Activated T-cell treated with anti-CD3 and anti-CD28 coated beads for 24 hours (primary cell): ENCODE measurements at regions not wholly inside any gene's neighbourhood (a gene's known extent, or its start where the extent isn't known, plus 50 kb on each side); places are given as distances from the start of the nearest gene placed in this dataset.

ENCODE experiments used
- DNase-seq: peaks from one replicate; pipeline ENCODE4 v3.0.0-alpha.2; 2020; ENCODE audit warnings: low read depth

DNA sequence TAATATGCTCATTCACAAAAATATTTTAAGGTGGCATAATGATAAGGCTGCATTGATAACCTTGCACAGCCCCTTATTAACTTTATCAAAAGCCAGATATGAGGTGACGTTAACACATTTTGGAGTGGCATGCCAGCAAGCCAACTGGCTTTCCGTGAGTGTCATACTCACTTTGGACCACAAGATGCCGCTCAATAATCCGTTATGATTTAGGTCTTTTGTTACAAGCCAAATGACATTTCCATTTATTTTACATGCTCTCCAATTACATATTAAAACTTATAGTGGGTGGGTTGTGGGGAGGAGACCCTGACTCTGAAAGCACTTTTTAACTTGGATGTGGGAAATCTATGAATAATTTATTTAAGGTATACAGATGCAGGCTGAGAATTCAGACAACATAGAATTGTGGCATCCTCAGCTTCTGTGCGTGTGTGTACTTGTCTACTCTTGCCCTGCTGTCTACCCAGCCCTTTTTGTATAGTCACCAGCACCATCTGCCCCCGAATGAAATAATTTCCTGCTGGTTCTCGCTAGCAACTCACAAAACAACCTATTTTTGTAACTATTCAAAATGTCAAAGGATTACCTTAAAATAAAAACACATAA lies 305.1 kb downstream of the PSAT1 start:
- DNase-seq = peak; percentile 1

GRCh38 chr9:78605041-78606000 lies 308.4 kb downstream of the PSAT1 start:
- no peak for DNase-seq

DNA sequence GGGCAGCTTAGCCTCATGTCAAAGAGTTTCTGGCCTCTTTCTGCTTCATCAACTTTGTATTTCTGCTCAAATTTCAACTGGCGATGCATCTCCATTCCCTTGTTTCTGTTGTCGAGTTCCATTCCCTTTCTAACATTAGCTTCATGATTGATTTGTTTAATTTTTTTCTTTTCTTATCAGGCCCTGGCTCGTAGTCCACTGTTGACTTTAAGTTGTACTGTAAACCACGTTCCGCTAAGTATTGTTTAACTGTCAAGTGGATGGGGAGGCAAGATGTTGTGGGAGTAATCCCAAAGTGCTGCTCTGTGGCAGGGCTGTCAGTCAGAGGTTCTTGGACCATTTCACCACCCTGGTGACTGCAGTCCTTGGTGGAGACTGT lies 309.1 kb downstream of the PSAT1 start:
- no peak for DNase-seq

- no peak for DNase-seq
Observed at GRCh38 chr9:78607853-78608252, 310.9 kb downstream of the PSAT1 start.

DNA sequence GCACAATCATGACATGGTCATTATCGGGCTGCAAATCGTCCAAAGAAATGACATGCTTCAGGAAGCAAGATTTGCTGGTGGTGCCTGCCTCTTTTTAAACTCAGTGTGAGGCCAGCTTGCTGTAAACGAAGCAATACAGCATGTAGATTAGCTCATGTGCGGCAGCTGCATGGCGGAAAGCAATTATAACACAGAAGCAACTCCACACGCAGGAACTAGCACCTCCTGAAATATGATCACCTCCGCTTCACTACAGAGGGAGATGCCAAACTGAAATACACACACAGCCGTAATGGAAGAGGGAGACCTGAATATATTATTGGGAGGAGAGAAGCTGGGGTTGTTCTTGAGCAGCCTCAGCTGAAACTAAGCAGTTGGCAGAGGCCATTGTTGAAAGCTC lies 312.5 kb downstream of the PSAT1 start:
- no peak for DNase-seq

DNA sequence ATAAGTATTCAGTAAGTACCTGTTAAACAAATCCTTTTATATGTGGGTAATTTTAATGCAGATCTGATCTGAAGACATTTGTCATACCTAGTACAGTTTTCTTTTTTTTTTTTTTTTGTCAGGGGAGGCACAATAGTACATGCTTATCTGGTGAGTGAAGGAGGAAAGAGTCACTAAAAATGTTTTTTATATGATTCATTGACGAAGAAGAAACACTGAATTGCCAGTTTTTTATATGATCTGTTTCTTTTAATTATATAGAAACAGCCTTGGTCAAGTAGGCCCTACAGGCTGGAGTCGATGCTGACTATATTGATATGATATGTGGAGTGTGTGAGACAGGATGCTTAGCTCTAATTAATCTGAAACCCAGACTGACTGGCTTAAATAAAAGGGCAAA lies 315.2 kb downstream of the PSAT1 start:
- no peak for DNase-seq

DNA sequence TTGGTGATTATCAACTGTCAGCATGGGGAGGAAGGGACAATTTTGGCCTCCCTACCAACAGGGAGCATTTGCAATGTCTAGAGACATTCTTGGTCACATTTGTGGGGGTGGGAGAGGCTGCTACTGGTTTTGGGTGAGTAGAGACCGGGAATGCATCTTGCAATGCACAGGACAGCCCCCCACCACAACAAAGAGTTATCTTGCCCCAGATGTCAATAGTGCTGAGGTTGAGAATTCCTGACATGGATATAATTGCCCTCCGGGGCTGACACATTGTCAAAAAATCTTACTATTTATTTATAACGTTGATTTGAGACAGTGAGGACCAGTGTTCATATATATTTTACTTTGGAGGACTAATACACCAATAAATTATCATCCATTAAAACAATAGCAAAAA lies 316.1 kb downstream of the PSAT1 start:
- no peak for DNase-seq

- no peak for DNase-seq
Observed at GRCh38 chr9:78614892-78615291, 318.0 kb downstream of the PSAT1 start.

GRCh38 chr9:78615372-78615771 lies 318.4 kb downstream of the PSAT1 start:
- DNase-seq = no peak

- no peak for DNase-seq
Observed at GRCh38 chr9:78618735-78619134, 321.8 kb downstream of the PSAT1 start.

- no peak for DNase-seq
Observed at GRCh38 chr9:78620303-78620702, 323.4 kb downstream of the PSAT1 start.

GRCh38 chr9:78620764-78621163 lies 323.8 kb downstream of the PSAT1 start:
- DNase-seq = no peak

DNA sequence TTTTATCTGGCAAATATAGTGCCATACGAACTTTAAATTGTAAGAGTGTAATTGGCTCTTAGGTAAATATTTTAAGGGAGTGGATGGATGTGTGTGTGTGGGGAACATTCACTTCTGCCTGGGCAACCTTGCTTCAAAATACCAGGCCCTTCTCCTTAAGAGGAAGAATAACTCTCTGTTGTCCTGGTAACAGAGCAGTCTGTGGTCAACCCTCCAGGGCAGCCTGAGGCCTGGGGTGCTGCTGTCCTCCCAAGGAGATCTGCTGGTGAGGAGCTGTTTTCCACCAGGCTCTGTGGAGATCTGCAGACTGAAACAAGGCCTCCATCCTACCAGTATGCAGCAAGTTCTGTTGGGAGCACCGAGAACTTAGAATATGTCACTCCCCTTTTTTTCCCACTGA lies 325.2 kb downstream of the PSAT1 start:
- no peak for DNase-seq

- no peak for DNase-seq
Observed at GRCh38 chr9:78626971-78627370, 330.0 kb downstream of the PSAT1 start.

DNA sequence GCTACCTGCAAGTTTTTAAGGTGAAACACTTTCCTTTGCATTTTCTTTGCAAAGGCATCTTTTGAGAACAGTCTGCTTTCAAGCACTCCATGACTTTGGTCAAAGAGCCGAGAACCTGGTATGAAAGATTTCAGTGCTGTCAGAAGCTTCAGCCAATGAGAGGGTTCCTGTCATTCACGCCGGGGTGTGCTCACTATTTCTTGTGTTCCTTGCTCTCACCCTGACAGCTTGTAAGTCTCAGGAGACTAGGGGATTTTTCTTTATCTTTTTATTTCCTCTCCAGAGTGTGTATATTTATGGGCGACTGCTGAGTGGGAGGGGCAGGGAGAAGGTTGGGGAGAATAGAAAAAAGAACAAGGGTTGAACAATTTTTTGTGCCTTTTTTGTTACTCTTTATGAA lies 334.0 kb downstream of the PSAT1 start:
- DNase-seq = no peak

DNA sequence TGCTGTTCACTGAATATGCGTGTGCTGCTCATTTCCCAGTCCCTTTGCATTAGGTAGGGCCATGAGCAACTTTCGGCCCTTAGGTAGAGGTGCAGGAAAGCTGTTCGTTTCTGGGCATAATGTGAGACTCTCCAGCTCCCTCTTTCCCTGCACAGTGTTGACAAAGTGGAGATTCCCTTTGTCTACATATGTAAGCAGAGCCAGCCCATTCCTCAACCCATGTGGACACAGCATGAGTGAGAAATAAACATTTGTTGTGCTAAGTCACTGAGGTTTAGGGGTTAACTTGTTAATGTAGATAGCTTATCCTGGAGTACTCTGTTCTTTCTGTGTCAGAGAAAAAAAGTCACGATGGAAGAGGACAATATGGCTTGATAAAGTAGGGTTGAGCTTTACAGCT lies 343.8 kb downstream of the PSAT1 start:
- DNase-seq = no peak

DNA sequence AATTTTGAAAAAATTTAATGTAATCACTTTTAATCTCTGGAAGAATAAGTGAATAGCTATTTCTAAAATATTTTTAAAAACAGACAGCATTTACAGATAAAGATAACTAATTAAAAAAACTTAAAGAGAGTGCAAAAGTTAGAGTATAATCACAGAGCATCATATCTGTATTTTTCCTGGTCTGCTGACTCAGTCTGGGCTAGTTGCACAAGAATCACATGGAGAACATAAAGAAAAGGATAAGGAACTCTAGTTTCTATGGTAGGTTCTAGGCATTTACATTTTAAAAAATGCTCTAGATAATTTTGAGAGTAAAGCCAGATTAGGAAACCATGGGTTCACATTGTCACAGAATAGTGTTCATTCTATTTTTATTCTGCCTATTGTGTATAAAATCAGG lies 347.4 kb downstream of the PSAT1 start:
- no peak for DNase-seq

DNA sequence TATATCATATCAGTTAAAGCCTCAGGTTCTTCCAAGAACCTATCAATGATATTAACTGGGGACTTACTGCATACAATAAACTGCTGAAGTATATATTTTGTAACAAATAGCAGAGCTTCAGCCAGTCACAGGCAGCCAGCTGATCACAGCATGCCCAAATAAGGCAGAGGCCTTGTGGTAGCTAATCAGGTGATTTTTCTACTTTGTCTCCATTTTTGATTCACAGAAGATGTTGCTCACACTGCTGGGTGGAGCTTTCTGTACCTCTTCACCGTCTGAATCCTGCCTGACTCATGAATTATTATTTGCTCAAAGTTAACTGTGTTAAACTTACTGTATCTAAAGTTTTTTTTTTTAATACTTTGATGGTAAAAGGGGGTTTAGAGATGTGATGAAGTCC lies 357.4 kb downstream of the PSAT1 start:
- DNase-seq = no peak

DNA sequence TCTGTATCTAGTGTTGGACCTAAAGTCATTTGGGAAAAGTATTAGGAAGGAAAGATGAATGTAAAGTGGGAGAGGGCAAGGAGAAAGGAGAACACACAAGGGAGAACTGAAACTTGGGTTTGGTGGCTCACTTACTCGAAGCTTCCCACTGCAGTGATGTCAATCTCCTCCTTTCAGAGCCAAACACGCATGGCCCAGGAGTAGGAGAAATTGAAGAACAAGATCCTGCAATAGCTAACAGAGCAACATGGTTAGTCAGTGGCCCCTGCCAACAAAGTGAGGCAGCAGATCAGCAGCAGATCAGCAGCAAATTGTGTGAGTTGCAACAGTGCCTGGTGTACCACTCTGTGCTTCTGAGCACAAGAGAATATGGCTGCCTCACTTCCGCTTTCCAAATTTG lies 366.4 kb downstream of the PSAT1 start:
- DNase-seq = no peak

DNA sequence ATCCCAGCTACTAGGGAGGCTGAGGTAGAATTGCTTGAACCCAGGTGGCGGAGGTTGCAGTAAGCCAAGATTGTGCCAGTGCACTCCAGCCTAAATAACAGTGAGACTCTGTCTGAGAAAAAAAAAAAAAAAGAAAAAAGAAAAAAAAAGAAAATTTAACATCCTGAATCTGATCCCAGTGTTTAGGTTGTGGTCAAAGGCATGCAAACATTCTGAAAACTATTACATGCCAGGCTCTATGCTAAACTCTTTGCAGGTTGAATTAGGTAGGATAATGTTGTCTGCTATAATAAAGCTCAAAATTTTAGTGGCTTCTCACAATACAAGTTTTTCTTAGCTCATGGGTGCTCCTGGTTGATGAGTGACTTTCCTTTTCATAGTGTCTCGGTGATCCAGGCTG lies 367.4 kb downstream of the PSAT1 start:
- no peak for DNase-seq

GRCh38 chr9:78666818-78667414 lies 370.0 kb downstream of the PSAT1 start:
- no peak for DNase-seq

- DNase-seq = no peak
Observed at GRCh38 chr9:78668148-78668832, 371.4 kb downstream of the PSAT1 start.

GRCh38 chr9:78669591-78669990 lies 372.7 kb downstream of the PSAT1 start:
- DNase-seq = no peak
